ENCODE measurements at regions not wholly inside any gene's neighbourhood (a gene's known extent, or its start where the extent isn't known, plus 50 kb on each side); places are given as distances from the start of the nearest gene placed in this dataset.
"Not testable (repeated sequence)": the region's sequence is repeated elsewhere in the genome, so short reads cannot be mapped to it uniquely, and the experiment has no call there.

DNA sequence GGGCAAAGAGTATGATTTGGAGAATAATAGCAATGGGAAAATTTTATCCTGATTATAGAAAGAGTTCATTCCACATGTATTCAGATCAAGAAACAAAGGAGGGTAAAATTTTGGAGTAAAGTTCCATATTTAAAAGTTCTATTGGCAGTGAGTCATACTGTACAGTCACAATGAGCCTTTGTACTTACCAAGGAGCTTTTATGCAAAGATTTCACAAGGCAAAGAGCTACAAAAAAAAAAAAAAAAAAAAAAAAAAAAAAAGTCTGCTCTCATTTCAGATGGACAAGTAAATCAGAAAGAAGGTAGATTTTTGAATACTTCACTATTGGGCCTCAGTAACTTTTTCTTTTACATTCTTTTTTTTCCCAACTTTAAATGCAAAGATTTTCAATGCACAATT lies 1802.2 kb upstream of the PIK3C3 start:
- Histone ChIP-seq H3K9me3 (no peaks in the 10 kb centered on the region), H3K4me1 (no peaks in the 10 kb centered on the region), H3K27me3 (no peaks in the 10 kb centered on the region), H3K4me3 (no peak overlapping the region), H3K27ac (no peak overlapping the region), H3K36me3 (no peaks in the 10 kb centered on the region)
- intact Hi-C loops (cut with DNase I; ENCODE audit: low total_unique reads) = no loop called here
- DNase-seq (ENCODE audit: low spot score in 2 of 2) = no peak
- no peak for TF ChIP-seq CTCF (IDR thresholded peaks at IDR 0.05)
- no peak for TF ChIP-seq POLR2AphosphoS5 (IDR thresholded peaks at IDR 0.05)
- TF ChIP-seq POLR2A (IDR thresholded peaks at IDR 0.05) = no peak

DNA sequence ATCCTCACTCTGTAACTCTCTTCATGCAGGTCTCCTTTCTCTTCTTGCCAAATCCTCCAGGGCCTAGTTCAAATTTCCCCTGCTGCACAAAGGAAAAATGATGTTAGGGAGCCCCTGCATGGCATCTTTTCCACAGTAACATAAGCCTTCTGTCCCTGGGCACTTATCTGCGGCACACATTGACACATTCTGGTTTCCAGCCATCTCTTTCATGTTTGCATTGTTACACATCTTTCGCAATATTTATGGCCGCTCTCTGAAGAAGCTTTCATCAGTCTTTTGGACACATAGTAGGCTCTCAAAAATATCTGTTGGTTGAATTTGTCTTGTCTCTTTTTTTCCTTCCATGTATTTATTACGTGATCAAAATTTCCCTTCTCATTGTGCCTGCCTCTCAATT lies 1806.1 kb upstream of the PIK3C3 start:
- DNase-seq (ENCODE audit: low spot score in 2 of 2) = no peak
- TF ChIP-seq CTCF (IDR thresholded peaks at IDR 0.05) = no peak
- Histone ChIP-seq H3K36me3 (no peaks in the 10 kb centered on the region), H3K4me3 (no peak overlapping the region), H3K27me3 (no peaks in the 10 kb centered on the region), H3K4me1 (no peaks in the 10 kb centered on the region), H3K27ac (no peak overlapping the region), H3K9me3 (no peaks in the 10 kb centered on the region)
- intact Hi-C loops (cut with DNase I; ENCODE audit: low total_unique reads) = no loop called here

DNA sequence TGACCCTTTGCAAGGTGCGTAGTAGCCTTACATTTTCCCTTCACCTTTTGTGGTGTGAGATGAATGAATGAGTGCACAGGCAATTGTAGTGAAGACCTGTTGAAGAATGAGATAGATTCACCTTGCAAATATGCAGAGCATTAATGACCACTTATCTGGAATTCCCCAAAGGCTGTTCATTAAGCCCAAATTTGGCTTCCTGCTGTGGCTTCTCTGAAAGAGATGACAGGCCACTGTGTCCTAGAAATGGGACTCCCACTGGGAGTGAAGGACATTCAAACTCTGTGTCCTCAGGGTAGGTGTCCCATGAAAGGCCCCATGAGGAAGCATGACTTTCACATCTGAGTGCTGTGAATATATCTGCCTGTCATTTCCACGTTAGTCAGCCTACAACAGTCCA lies 1821.8 kb upstream of the PIK3C3 start:
- Histone ChIP-seq H3K9me3 (peaks cover 0 to 13% of the 10 kb centered on the region in 2 donors), H3K27ac (no peak overlapping the region), H3K36me3 (no peaks in the 10 kb centered on the region), H3K4me3 (no peak overlapping the region), H3K27me3 (no peaks in the 10 kb centered on the region), H3K4me1 (no peaks in the 10 kb centered on the region)
- TF ChIP-seq POLR2AphosphoS5 (IDR thresholded peaks at IDR 0.05) = no peak
- no peak for TF ChIP-seq POLR2A (IDR thresholded peaks at IDR 0.05)
- TF ChIP-seq CTCF (IDR thresholded peaks at IDR 0.05) = no peak
- no peak for DNase-seq (ENCODE audit: low spot score in 2 of 2)
- intact Hi-C loops (cut with DNase I; ENCODE audit: low total_unique reads) = loop anchor here (5.0 kb wide), 1 partner anchor 1786 kb away; no protein-coding TSS in a partner anchor

DNA sequence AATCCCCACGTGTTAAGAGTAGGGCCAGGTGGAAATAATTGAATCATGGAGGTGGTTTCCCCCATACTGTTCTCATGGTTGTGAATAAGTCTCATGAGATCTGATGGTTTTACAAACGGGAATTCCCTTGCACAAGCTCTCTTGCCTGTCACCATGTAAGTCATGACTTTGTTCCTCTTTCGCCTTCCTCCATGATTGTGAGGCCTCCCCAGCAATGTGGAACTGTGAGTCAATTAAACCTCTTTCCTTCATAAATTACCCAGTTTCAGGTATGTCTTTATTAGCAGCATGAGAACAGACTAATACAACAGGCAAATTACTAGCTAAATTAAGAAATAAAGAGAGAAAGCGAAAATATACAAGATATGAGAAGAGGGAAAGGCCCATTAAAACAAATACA lies 1822.6 kb upstream of the PIK3C3 start:
- H3K27me3 ChIP-seq; H3K4me3 ChIP-seq; H3K36me3 ChIP-seq; H3K4me1 ChIP-seq; H3K27ac ChIP-seq; DNase-seq (ENCODE audit: low spot score in 2 of 2): not testable (repeated sequence)
- H3K9me3 ChIP-seq = peaks cover 0 to 13% of the 10 kb centered on the region in 2 donors
- intact Hi-C loops (cut with DNase I; ENCODE audit: low total_unique reads) = loop anchor here (5.0 kb wide), 1 partner anchor 1785 kb away; no protein-coding TSS in a partner anchor

GRCh38 chr18:40124107-40124506 lies 1830.9 kb upstream of the PIK3C3 start:
- H3K9me3 ChIP-seq = no peaks in the 10 kb centered on the region
- no peaks in the 10 kb centered on the region for H3K27me3 ChIP-seq
- DNase-seq (ENCODE audit: low spot score in 2 of 2) = no peak
- no peak for TF ChIP-seq CTCF (IDR thresholded peaks at IDR 0.05)
- TF ChIP-seq POLR2A (IDR thresholded peaks at IDR 0.05) = no peak
- no peak for TF ChIP-seq POLR2AphosphoS5 (IDR thresholded peaks at IDR 0.05)
- H3K36me3 ChIP-seq = no peaks in the 10 kb centered on the region
- H3K4me3 ChIP-seq = no peak overlapping the region
- H3K27ac ChIP-seq = no peak overlapping the region
- no peaks in the 10 kb centered on the region for H3K4me1 ChIP-seq
- intact Hi-C loops (cut with DNase I; ENCODE audit: low total_unique reads) = no loop called here

DNA sequence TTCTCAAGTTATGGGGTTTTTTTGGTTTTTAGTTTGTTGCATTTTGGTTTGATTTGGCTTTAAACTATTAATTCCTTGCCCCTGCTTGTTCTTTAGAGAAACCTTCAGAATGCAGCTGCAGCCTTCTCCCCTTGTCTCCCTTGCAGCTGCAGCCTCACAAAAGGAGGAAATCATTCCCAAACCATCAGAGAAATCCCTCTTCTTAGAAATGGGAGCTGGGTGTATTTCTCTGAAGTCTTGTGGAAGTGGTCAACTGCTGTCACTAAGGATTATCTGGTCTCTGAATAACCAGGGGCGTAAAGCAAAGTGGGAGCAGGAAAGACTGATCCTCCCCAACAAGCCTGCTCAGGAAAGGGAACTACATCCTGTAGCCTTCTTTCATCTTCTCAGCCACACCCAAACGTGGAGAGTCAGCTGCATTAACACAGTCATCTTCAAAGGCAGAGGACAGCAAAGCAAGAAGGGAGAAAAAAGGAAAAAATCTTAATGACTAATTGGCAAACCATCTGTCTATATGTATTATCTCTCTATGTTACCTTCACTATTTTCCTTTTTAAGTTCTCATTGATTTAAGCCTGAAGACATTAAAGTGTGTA lies 1834.1 kb upstream of the PIK3C3 start:
- no peak for TF ChIP-seq POLR2A (IDR thresholded peaks at IDR 0.05)
- no peak for TF ChIP-seq POLR2AphosphoS5 (IDR thresholded peaks at IDR 0.05)
- no peak for TF ChIP-seq CTCF (IDR thresholded peaks at IDR 0.05)
- Histone ChIP-seq H3K4me1 (no peaks in the 10 kb centered on the region), H3K27me3 (no peaks in the 10 kb centered on the region)

More for the DNA sequence above, 1834.1 kb upstream of the PIK3C3 start:
- Histone ChIP-seq H3K36me3 (no peaks in the 10 kb centered on the region), H3K27ac (no peak overlapping the region), H3K9me3 (no peaks in the 10 kb centered on the region), H3K4me3 (no peak overlapping the region)
- intact Hi-C loops (cut with DNase I; ENCODE audit: low total_unique reads) = no loop called here
- no peak for DNase-seq (ENCODE audit: low spot score in 2 of 2)
